HepG2 (cell line): ENCODE measurements at regions not wholly inside any gene's neighbourhood (a gene's known extent, or its start where the extent isn't known, plus 50 kb on each side); places are given as distances from the start of the nearest gene placed in this dataset.

Experiments
- ATAC-seq: fragments of 200-7000 bp; cut with Tn5 transposase; 3 replicates; pipeline ENCODE4 v1.9.1; 2020; ENCODE audit warnings: mild to moderate bottlenecking, moderate library complexity
- BruUV-seq: library from RNA; stranded (reverse); fragments of 400-500 nt; replicated peaks from 2 replicates; lab custom pipeline; 2021; lab: Mats Ljungman, UMichigan
- CTCF ChIA-PET: fragments of 300-600 bp; formaldehyde crosslinking; extraction: SDS; loops from one replicate; lab custom pipeline; 2021; ENCODE audit warnings: low total read pairs, inconsistent platforms, low intra/inter-chr PET ratio; lab: Yijun Ruan, JAX
- POLR2A ChIA-PET: fragments of 350-600 bp; sonication (Branson Sonifier 250); formaldehyde crosslinking; loops from one replicate; lab custom pipeline; 2020; ENCODE audit warnings: antibody characterized with exemption, inconsistent platforms; lab: Yijun Ruan, JAX
- DNase-seq: peaks from one replicate; pipeline ENCODE4 v3.0.0-alpha.2; 2015; ENCODE audit warnings: low spot score
- FAIRE-seq: peaks from 3 replicates; lab custom pipeline; 2011; peaks lifted over from hg19 to GRCh38; lab: Jason Lieb, UNC
- H2AFZ ChIP-seq: one replicate; pipeline ENCODE4 v1.6.1; 2011; ENCODE audit warnings: low read length, inconsistent platforms
- H3K27ac ChIP-seq: fragments of 300-600 bp; 3 replicates; pipeline ENCODE4 v1.8.0; 2011; ENCODE audit warnings: mixed run types, mild to moderate bottlenecking, mixed read lengths, low read length, inconsistent platforms; ENCODE audit not compliant: insufficient read depth; ENCODE audit errors: extremely low read length
- H3K27me3 ChIP-seq, 2 experiments: fragments of 200-600 bp in 1 of 2; 2 replicates in 1 of 2; 3 replicates in 1 of 2; pipeline versions ENCODE4 v1.6.0 to v1.8.0; 2011; ENCODE audit warnings: low read length in 2 of 2, mild to moderate bottlenecking in 2 of 2, moderate library complexity in 2 of 2, inconsistent platforms in 1 of 2; ENCODE audit not compliant: insufficient read depth in 2 of 2, control insufficient read depth in 1 of 2
- H3K36me3 ChIP-seq, 2 experiments: fragments of 200-600 bp in 1 of 2; replicated peaks in 1 of 2; 2 replicates in 1 of 2; 3 replicates in 1 of 2; pipeline versions ENCODE4 v1.5.1 to v1.8.0; 2011; ENCODE audit warnings: low read length in 2 of 2, inconsistent platforms in 1 of 2; ENCODE audit not compliant: insufficient read depth in 2 of 2, control insufficient read depth in 1 of 2
- H3K4me1 ChIP-seq: 2 replicates; pipeline ENCODE4 v1.5.1; 2012; ENCODE audit warnings: low read length, inconsistent platforms; ENCODE audit not compliant: insufficient read depth
- H3K4me2 ChIP-seq: 2 replicates; pipeline ENCODE4 v1.6.0; 2011; ENCODE audit warnings: low read depth, low read length, inconsistent platforms
- H3K4me3 ChIP-seq, 3 experiments: fragments of 200-600 bp in 1 of 3; sonication (generic), shearing (Covaris generic) in 1 of 3; replicated peaks in 1 of 3; 2 replicates each; pipeline ENCODE4 v1.5.1; 2011 to 2016; ENCODE audit warnings: low read length in 3 of 3, inconsistent platforms in 2 of 3, low read depth in 2 of 3, mild to moderate bottlenecking in 2 of 3, control low read depth in 1 of 3, mixed read lengths in 1 of 3; ENCODE audit not compliant: insufficient read depth in 1 of 3
- H3K79me2 ChIP-seq: one replicate; pipeline ENCODE4 v1.6.1; 2011; ENCODE audit warnings: low read length, inconsistent platforms; ENCODE audit not compliant: insufficient read depth
- H3K9ac ChIP-seq: 2 replicates; pipeline ENCODE4 v1.6.0; 2011; ENCODE audit warnings: mild to moderate bottlenecking, low read depth, low read length, inconsistent platforms; ENCODE audit not compliant: insufficient read depth
- H3K9me3 ChIP-seq: 2 replicates; pipeline ENCODE4 v1.5.1; 2012; ENCODE audit warnings: mild to moderate bottlenecking, low read length
- H4K20me1 ChIP-seq: 2 replicates; pipeline ENCODE4 v1.6.0; 2011; ENCODE audit warnings: inconsistent platforms, mild to moderate bottlenecking, low read length, moderate library complexity; ENCODE audit not compliant: insufficient read depth
- ARID2 ChIP-seq: sonication (generic); formaldehyde crosslinking; IDR thresholded peaks from 2 replicates; pipeline ENCODE4 v1.8.1; 2022; ENCODE audit warnings: mild to moderate bottlenecking, missing genetic modification reagents, borderline replicate concordance
- HMGA1 ChIP-seq: sonication (generic); formaldehyde crosslinking; conservative IDR thresholded peaks from 2 replicates; pipeline ENCODE4 v1.4.0; 2020; ENCODE audit warnings: missing genetic modification reagents
- HNF4A ChIP-seq: sonication (generic); formaldehyde crosslinking; IDR thresholded peaks from 2 replicates; pipeline ENCODE4 v1.4.0; 2020; ENCODE audit warnings: missing genetic modification reagents
- NR2F6 ChIP-seq, 2 experiments: IDR thresholded peaks; 2 replicates each; pipeline ENCODE4 v1.6.1; 2016; ENCODE audit warnings: antibody characterized with exemption in 1 of 2, mild to moderate bottlenecking in 1 of 2
- PRMT3 ChIP-seq: sonication (generic); formaldehyde crosslinking; IDR thresholded peaks from 2 replicates; pipeline ENCODE4 v1.8.1; 2022; ENCODE audit warnings: low read depth, mild to moderate bottlenecking, moderate library complexity, missing genetic modification reagents, borderline replicate concordance
- STAG1 ChIP-seq: sonication (generic); formaldehyde crosslinking; IDR thresholded peaks from 2 replicates; pipeline ENCODE4 v1.4.0; 2020; ENCODE audit warnings: missing genetic modification reagents
- ZNF605 ChIP-seq: sonication (generic); formaldehyde crosslinking; IDR thresholded peaks from 2 replicates; pipeline ENCODE4 v1.8.0; 2022; ENCODE audit warnings: mild to moderate bottlenecking, missing genetic modification reagents
- ZNF747 ChIP-seq: sonication (generic); formaldehyde crosslinking; IDR thresholded peaks from 2 replicates; pipeline ENCODE4 v1.8.1; 2023; ENCODE audit warnings: missing genetic modification reagents, mild to moderate bottlenecking, borderline replicate concordance
- WGBS: methylation state at CpG from one replicate; pipeline ENCODE4 v1.1.6; 2017; ENCODE audit warnings: low lambda C conversion rate; 5-methylcytosine and 5-hydroxymethylcytosine counted together
- in situ Hi-C: cut with HindIII; loops from 2 replicates; pipeline ENCODE4 v1.10.0; 2017; ENCODE audit warnings: low pct_unique_long_range_greater_than_20kb; ENCODE audit not compliant: extremely low pct_ligation_motif_present
- intact Hi-C: fragments of 100-400 bp; cut with micrococcal nuclease; formaldehyde crosslinking; loops from one replicate; pipeline ENCODE4 v1.10.0; 2022; ENCODE audit not compliant: unreplicated experiment
- TF ChIP-seq, protein P1 (sequence below): sonication (generic); formaldehyde crosslinking; IDR thresholded peaks from 2 replicates; pipeline ENCODE4 v1.5.0; 2020; ENCODE audit warnings: missing genetic modification reagents, mild to moderate bottlenecking, borderline replicate concordance

DNA sequence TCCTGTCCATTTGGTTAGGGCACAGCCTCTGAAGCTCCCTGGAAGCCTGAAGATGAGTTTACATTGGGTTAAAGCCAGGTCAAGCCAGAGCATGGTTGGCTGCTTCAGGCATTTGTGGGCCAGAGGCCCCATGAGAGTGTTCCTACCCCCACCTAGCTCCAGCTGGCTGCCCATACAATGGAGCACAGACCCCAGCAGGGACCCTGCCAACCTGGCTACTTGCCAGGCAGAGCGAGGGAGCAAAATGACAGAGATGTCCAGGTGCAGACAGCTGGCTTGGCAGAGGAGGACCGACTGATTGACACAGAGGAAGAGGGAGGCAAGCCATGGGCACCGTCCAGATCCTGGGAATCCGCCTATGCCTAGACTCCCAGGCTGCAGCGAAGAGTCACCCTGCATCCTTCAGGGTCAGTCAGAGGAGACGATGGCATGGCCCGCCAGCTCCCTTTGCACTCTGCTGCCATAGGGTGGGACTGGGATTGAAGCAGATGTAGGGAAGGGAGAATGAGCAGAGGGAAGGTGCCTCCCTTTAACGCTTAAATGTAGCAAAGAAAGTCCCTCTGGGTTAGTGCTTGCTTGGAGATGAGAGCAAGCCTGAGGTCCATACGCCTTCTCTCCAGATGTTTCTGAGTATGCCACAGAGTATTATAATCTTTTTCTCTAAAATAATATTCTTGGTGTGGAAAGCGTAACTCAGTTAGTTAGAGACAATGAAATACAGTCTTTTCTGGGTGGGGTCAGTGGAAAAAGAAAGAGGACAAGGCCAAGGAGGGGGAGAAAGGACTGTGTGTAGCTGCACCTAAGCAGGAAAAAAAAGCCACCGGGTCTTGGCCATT lies 77.6 kb upstream of the FYN start (continued):
- TF ChIP-seq PRMT3 (CRISPR knock-in tag) = no peak

DNA sequence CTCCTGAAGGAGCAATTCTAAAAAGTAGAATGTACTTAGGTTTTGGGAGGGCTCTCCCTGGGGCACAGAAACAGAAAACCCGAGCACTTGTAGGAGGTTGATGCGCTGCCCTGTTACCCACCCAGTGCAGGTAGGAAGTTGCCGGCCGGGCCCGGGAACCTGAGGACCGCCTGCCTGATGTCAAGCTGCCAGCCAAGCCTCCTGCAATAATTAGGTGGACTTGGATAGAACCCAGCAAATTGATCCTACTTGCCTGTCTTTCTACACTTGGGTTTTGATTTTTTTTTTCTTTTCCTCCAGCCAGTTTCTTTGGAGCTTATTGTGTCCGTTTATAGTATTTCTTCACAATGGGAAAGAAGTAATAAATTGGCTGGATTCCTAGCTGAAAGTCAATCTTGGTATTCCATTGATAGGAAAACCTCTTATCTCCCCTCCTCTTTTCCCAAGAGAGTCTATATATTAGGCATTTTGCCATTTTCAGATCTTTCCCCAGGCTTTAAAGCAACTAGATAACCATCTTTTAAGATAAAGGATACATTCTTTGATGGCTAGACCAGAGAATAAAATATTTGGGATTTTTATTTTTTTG lies 78.3 kb upstream of the FYN start:
- Histone ChIP-seq H3K9me3 (no peaks in the 10 kb centered on the region), H3K4me1 (no peaks in the 10 kb centered on the region), H3K4me3 (no peak overlapping the region), H3K27me3 (peaks cover 3 to 38% of the 10 kb centered on the region in 2 experiments; a peak in 4 of 5 replicates), H3K9ac (no peak overlapping the region), H3K4me2 (no peak overlapping the region), H3K36me3 (no peaks in the 10 kb centered on the region)
- 66% methylated on average over 7 of the region's 7 CpGs for WGBS
- in situ Hi-C loops = no loop called here
- ChIA-PET POLR2A (no interaction called here), CTCF (no interaction called here)
- ATAC-seq (no peak), FAIRE-seq (no peak)
- TF ChIP-seq ARID2 (CRISPR knock-in tag) = no peak
- TF ChIP-seq, protein P1, sequence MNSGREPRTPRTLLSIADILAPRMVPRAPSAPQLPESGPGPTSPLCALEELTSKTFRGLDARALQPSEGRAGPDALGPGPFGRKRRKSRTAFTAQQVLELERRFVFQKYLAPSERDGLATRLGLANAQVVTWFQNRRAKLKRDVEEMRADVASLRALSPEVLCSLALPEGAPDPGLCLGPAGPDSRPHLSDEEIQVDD = no peak
- no peak for TF ChIP-seq NR2F6 (IDR thresholded peaks at IDR 0.05)
- TF ChIP-seq NR2F6 (CRISPR knock-in tag; IDR thresholded peaks at IDR 0.05) = no peak
- TF ChIP-seq HNF4A = no peak
- no peak for TF ChIP-seq ZNF605
- no peak for TF ChIP-seq HMGA1 (CRISPR knock-in tag)
- TF ChIP-seq STAG1 (CRISPR knock-in tag) = no peak
- TF ChIP-seq ZNF747 (CRISPR knock-in tag) = no peak
- TF ChIP-seq, all 625 proteins: peak for 0
- Histone ChIP-seq H4K20me1 (no peaks in the 10 kb centered on the region), H3K27ac (no peak overlapping the region), H3K79me2 (no peaks in the 10 kb centered on the region), H2AFZ (no peak overlapping the region)
- DNase-seq = no peak
- BruUV-seq = no TSS peak
- intact Hi-C loops = no loop called here
